ENCODE measurements at regions not wholly inside any gene's neighbourhood (a gene's known extent, or its start where the extent isn't known, plus 50 kb on each side); places are given as distances from the start of the nearest gene placed in this dataset.

GRCh38 chr7:109984729-109985128 lies 1106.2 kb upstream of the LRRN3 start:
- Histone ChIP-seq H3K27me3 (ENCODE audit: control insufficient read depth in 1 of 2, insufficient read depth in 2 of 2, low read length in 2 of 2) (no peaks in the 10 kb centered on the region), H3K27ac (ENCODE audit: low read depth, low read length) (no peak overlapping the region), H3K36me3 (ENCODE audit: control insufficient read depth in 1 of 2, insufficient read depth in 2 of 2, low read length in 2 of 2) (no peaks in the 10 kb centered on the region), H3K9ac (ENCODE audit: low read depth in 1 of 2, low read length in 2 of 2) (no peak overlapping the region), H3K9me3 (ENCODE audit: control insufficient read depth in 1 of 2, low read length in 2 of 2) (no peaks in the 10 kb centered on the region), H3K4me3 (ENCODE audit: low read depth in 1 of 2, low read length in 2 of 2) (no peak overlapping the region), H3K4me1 (ENCODE audit: control insufficient read depth in 1 of 2, insufficient read depth in 2 of 2, low read length in 2 of 2) (no peaks in the 10 kb centered on the region)

- Histone ChIP-seq H3K36me3 (ENCODE audit: control insufficient read depth in 1 of 2, insufficient read depth in 2 of 2, low read length in 2 of 2) (no peaks in the 10 kb centered on the region), H3K9ac (ENCODE audit: low read depth in 1 of 2, low read length in 2 of 2) (no peak overlapping the region), H3K27ac (ENCODE audit: low read depth, low read length) (no peak overlapping the region), H3K27me3 (ENCODE audit: control insufficient read depth in 1 of 2, insufficient read depth in 2 of 2, low read length in 2 of 2) (no peaks in the 10 kb centered on the region), H3K4me3 (ENCODE audit: low read depth in 1 of 2, low read length in 2 of 2) (no peak overlapping the region), H3K4me1 (ENCODE audit: control insufficient read depth in 1 of 2, insufficient read depth in 2 of 2, low read length in 2 of 2) (no peaks in the 10 kb centered on the region), H3K9me3 (ENCODE audit: control insufficient read depth in 1 of 2, low read length in 2 of 2) (no peaks in the 10 kb centered on the region)
Observed at GRCh38 chr7:109986701-109987100, 1104.2 kb upstream of the LRRN3 start.

- Histone ChIP-seq H3K4me3 (ENCODE audit: low read depth in 1 of 2, low read length in 2 of 2) (no peak overlapping the region), H3K9ac (ENCODE audit: low read depth in 1 of 2, low read length in 2 of 2) (no peak overlapping the region), H3K9me3 (ENCODE audit: control insufficient read depth in 1 of 2, low read length in 2 of 2) (peaks cover 4 to 5% of the 10 kb centered on the region in 2 donors), H3K27me3 (ENCODE audit: control insufficient read depth in 1 of 2, insufficient read depth in 2 of 2, low read length in 2 of 2) (no peaks in the 10 kb centered on the region), H3K4me1 (ENCODE audit: control insufficient read depth in 1 of 2, insufficient read depth in 2 of 2, low read length in 2 of 2) (no peaks in the 10 kb centered on the region), H3K27ac (ENCODE audit: low read depth, low read length) (no peak overlapping the region), H3K36me3 (ENCODE audit: control insufficient read depth in 1 of 2, insufficient read depth in 2 of 2, low read length in 2 of 2) (no peaks in the 10 kb centered on the region)
Observed at GRCh38 chr7:109996411-109996810, 1094.5 kb upstream of the LRRN3 start.

DNA sequence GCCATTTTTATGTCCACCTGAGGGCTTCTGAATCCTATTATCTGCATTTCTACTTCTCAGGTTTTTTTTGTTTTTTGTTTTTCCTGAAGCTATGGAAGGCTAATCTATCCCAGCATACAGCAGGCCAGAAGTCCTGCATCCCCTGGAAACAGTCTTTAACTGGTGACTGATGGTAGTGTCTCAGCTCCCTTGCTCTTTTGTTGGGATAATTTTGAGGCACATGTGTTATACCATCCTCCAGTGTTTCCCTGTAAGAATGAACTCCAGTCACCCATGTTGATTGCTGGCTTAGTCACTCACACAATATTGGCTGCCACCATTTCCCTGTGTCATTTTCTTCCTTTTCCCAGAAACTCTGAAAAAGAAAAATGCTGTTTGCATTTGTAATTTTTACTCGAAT lies 1094.0 kb upstream of the LRRN3 start:
- no peaks in the 10 kb centered on the region for H3K27me3 ChIP-seq (ENCODE audit: control insufficient read depth in 1 of 2, insufficient read depth in 2 of 2, low read length in 2 of 2)
- H3K9ac ChIP-seq (ENCODE audit: low read depth in 1 of 2, low read length in 2 of 2) = no peak overlapping the region
- H3K4me3 ChIP-seq (ENCODE audit: low read depth in 1 of 2, low read length in 2 of 2) = no peak overlapping the region
- H3K9me3 ChIP-seq (ENCODE audit: control insufficient read depth in 1 of 2, low read length in 2 of 2) = peaks cover 4 to 5% of the 10 kb centered on the region in 2 donors
- H3K27ac ChIP-seq (ENCODE audit: low read depth, low read length) = no peak overlapping the region
- no peaks in the 10 kb centered on the region for H3K36me3 ChIP-seq (ENCODE audit: control insufficient read depth in 1 of 2, insufficient read depth in 2 of 2, low read length in 2 of 2)
- no peaks in the 10 kb centered on the region for H3K4me1 ChIP-seq (ENCODE audit: control insufficient read depth in 1 of 2, insufficient read depth in 2 of 2, low read length in 2 of 2)

DNA sequence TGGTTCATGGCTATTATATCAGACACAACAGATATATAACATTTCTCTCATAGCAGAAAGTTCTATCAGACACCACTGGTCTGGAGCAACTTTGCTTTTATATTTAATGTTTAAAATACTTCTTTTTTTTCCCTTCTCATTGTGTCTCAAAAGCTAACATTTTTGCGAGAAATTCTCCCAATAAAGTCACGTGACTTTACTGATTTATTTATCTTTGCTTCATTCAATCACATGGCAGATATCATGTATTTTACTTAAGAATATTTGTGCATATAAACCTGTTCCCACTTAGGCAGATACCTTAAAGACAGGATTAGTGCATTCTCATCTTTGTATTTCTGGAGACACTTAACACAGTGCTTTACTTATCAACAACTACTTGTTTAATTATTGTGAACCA lies 1093.1 kb upstream of the LRRN3 start:
- Histone ChIP-seq H3K9me3 (ENCODE audit: control insufficient read depth in 1 of 2, low read length in 2 of 2) (peaks cover 4 to 5% of the 10 kb centered on the region in 2 donors), H3K27me3 (ENCODE audit: control insufficient read depth in 1 of 2, insufficient read depth in 2 of 2, low read length in 2 of 2) (no peaks in the 10 kb centered on the region), H3K9ac (ENCODE audit: low read depth in 1 of 2, low read length in 2 of 2) (no peak overlapping the region), H3K4me1 (ENCODE audit: control insufficient read depth in 1 of 2, insufficient read depth in 2 of 2, low read length in 2 of 2) (no peaks in the 10 kb centered on the region), H3K36me3 (ENCODE audit: control insufficient read depth in 1 of 2, insufficient read depth in 2 of 2, low read length in 2 of 2) (no peaks in the 10 kb centered on the region), H3K4me3 (ENCODE audit: low read depth in 1 of 2, low read length in 2 of 2) (no peak overlapping the region), H3K27ac (ENCODE audit: low read depth, low read length) (no peak overlapping the region)

DNA sequence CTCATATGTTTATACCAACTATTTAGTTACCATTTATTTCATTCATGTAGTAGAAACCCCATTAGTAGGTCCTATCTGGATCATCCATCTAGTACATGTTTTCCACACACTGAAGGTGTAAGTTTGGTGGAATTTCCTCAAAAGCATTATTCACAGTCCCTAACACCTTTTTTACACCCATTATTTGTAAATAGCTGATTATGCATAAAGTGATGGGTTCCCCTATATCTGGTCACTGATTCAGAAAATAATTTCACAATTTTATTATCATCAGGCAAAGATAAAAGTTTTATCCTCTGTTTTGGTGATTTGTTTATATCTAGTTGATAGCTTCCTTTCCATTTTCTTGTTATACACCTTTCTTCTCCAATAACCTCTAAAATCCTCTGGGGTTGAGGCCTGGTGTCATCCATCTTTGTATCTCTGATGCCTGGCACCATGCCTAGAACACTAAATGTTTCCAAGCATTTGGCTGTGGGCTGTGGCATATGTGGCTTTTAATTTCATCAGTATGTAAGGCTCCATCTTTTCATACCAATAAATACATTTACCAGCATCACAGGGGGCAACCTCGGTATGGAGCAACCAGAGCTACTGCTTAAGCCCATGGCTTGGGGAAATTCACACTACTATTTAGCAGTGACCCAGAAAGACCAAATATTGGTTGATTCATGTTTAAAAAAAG lies 1089.5 kb upstream of the LRRN3 start:
- Histone ChIP-seq H3K36me3 (ENCODE audit: control insufficient read depth in 1 of 2, insufficient read depth in 2 of 2, low read length in 2 of 2) (no peaks in the 10 kb centered on the region), H3K27me3 (ENCODE audit: control insufficient read depth in 1 of 2, insufficient read depth in 2 of 2, low read length in 2 of 2) (no peaks in the 10 kb centered on the region), H3K9me3 (ENCODE audit: control insufficient read depth in 1 of 2, low read length in 2 of 2) (peaks cover 0 to 4% of the 10 kb centered on the region in 2 donors), H3K4me3 (ENCODE audit: low read depth in 1 of 2, low read length in 2 of 2) (no peak overlapping the region), H3K9ac (ENCODE audit: low read depth in 1 of 2, low read length in 2 of 2) (no peak overlapping the region), H3K4me1 (ENCODE audit: control insufficient read depth in 1 of 2, insufficient read depth in 2 of 2, low read length in 2 of 2) (no peaks in the 10 kb centered on the region), H3K27ac (ENCODE audit: low read depth, low read length) (no peak overlapping the region)

DNA sequence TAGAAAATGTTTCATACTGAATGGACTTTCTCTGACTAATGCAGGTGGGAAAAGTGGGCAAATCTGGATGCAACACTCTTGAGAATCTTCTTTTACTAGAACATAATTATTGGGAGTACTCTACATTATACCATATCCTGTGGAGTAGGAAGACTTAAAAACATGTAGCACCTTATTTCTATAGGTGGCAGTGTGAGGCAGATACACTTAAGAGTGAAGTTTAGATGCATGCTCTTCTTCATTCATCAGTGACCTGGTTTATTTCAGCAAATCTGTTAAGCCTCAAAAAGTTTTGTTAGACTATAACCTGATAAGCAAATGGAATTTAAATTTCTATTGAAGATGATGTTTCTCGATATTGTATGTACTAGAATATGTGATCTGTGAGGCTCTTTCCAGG lies 1087.1 kb upstream of the LRRN3 start:
- Histone ChIP-seq H3K4me1 (ENCODE audit: control insufficient read depth in 1 of 2, insufficient read depth in 2 of 2, low read length in 2 of 2) (no peaks in the 10 kb centered on the region), H3K27me3 (ENCODE audit: control insufficient read depth in 1 of 2, insufficient read depth in 2 of 2, low read length in 2 of 2) (no peaks in the 10 kb centered on the region), H3K27ac (ENCODE audit: low read depth, low read length) (no peak overlapping the region), H3K4me3 (ENCODE audit: low read depth in 1 of 2, low read length in 2 of 2) (no peak overlapping the region), H3K9me3 (ENCODE audit: control insufficient read depth in 1 of 2, low read length in 2 of 2) (peaks cover 0 to 4% of the 10 kb centered on the region in 2 donors), H3K36me3 (ENCODE audit: control insufficient read depth in 1 of 2, insufficient read depth in 2 of 2, low read length in 2 of 2) (no peaks in the 10 kb centered on the region), H3K9ac (ENCODE audit: low read depth in 1 of 2, low read length in 2 of 2) (no peak overlapping the region)

DNA sequence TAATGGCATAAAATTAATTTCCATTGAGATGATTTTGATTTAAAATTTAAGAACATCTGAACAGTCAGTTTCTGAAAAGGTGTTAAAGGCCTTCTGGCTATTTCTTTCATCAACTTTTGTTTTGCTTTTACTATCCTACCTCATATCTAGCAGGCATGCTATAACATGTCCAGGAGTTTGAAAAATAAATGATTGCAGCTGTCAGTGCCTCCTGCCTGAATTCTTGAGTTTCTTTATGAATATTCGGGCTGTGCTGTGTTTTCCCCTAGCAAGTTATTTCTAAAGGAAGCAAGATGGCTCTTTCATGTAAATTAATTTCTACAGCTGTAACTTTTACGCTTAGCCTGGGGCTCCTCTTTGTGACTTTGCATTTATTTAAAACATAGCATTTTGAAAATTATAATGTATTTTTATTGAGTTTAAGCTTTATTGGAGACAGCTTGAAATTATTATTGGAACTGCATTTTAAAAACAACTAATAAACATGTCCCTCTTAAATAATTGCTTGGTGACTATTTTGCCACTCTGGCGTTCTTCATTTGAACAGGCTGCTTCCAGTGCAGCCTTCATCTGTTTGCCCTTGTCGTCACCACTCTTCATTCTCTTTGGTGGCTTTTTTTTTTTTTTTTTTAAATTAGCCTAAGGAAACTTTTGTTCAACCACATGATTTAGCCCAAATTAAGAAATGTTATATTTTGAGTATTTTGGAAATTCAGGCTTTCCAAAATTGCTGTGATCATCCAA lies 1083.4 kb upstream of the LRRN3 start:
- Histone ChIP-seq H3K36me3 (ENCODE audit: control insufficient read depth in 1 of 2, insufficient read depth in 2 of 2, low read length in 2 of 2) (no peaks in the 10 kb centered on the region), H3K27ac (ENCODE audit: low read depth, low read length) (no peak overlapping the region), H3K4me1 (ENCODE audit: control insufficient read depth in 1 of 2, insufficient read depth in 2 of 2, low read length in 2 of 2) (no peaks in the 10 kb centered on the region), H3K4me3 (ENCODE audit: low read depth in 1 of 2, low read length in 2 of 2) (no peak overlapping the region), H3K27me3 (ENCODE audit: control insufficient read depth in 1 of 2, insufficient read depth in 2 of 2, low read length in 2 of 2) (no peaks in the 10 kb centered on the region), H3K9ac (ENCODE audit: low read depth in 1 of 2, low read length in 2 of 2) (no peak overlapping the region), H3K9me3 (ENCODE audit: control insufficient read depth in 1 of 2, low read length in 2 of 2) (no peaks in the 10 kb centered on the region)

DNA sequence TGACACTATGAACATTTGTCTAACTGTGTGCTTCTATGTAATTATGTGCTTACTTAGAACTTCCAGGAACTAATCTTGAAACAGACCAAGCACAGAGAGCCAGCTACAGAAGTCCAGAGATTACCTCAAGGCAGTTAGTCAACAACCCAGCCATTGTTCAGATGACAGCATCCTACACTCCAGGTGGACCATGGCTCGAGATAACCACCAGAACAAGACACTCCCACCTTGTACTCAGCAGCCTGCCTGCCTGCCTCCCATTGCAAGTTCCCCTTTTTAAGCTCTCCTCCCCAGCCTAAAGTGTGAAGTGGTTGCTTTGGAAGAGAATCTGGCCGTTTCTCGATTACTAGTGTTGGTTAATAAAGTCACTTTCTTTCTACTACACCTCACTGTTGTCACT lies 1080.6 kb upstream of the LRRN3 start:
- Histone ChIP-seq H3K9me3 (ENCODE audit: control insufficient read depth in 1 of 2, low read length in 2 of 2) (no peaks in the 10 kb centered on the region), H3K9ac (ENCODE audit: low read depth in 1 of 2, low read length in 2 of 2) (no peak overlapping the region), H3K36me3 (ENCODE audit: control insufficient read depth in 1 of 2, insufficient read depth in 2 of 2, low read length in 2 of 2) (no peaks in the 10 kb centered on the region), H3K4me3 (ENCODE audit: low read depth in 1 of 2, low read length in 2 of 2) (no peak overlapping the region), H3K4me1 (ENCODE audit: control insufficient read depth in 1 of 2, insufficient read depth in 2 of 2, low read length in 2 of 2) (no peaks in the 10 kb centered on the region), H3K27ac (ENCODE audit: low read depth, low read length) (no peak overlapping the region), H3K27me3 (ENCODE audit: control insufficient read depth in 1 of 2, insufficient read depth in 2 of 2, low read length in 2 of 2) (no peaks in the 10 kb centered on the region)

DNA sequence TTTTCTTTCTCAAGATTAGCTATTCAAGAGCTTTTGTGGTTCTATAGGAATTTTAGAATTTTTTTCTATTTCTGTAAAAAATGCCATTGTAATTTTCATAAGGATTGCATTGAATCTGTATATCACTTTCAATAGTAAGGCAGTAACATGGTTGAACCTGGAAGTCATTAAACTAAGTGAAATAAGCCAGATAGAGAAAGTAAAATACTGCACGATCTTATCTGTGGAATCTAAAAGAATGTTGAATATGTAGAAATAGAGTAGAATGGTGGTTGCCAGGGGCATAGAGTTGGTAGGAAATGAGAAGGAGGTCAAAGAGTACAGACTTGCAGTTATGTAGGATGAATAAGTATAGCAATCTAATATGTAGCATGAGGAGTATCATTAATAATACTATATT lies 1073.5 kb upstream of the LRRN3 start:
- Histone ChIP-seq H3K36me3 (ENCODE audit: control insufficient read depth in 1 of 2, insufficient read depth in 2 of 2, low read length in 2 of 2) (no peaks in the 10 kb centered on the region), H3K9me3 (ENCODE audit: control insufficient read depth in 1 of 2, low read length in 2 of 2) (no peaks in the 10 kb centered on the region), H3K27me3 (ENCODE audit: control insufficient read depth in 1 of 2, insufficient read depth in 2 of 2, low read length in 2 of 2) (no peaks in the 10 kb centered on the region), H3K4me1 (ENCODE audit: control insufficient read depth in 1 of 2, insufficient read depth in 2 of 2, low read length in 2 of 2) (no peaks in the 10 kb centered on the region), H3K9ac (ENCODE audit: low read depth in 1 of 2, low read length in 2 of 2) (no peak overlapping the region), H3K27ac (ENCODE audit: low read depth, low read length) (no peak overlapping the region), H3K4me3 (ENCODE audit: low read depth in 1 of 2, low read length in 2 of 2) (no peak overlapping the region)

All from duodenal mucosa (tissue), 2 donors.